ENCODE measurements at regions not wholly inside any gene's neighbourhood (a gene's known extent, or its start where the extent isn't known, plus 50 kb on each side); places are given as distances from the start of the nearest gene placed in this dataset.
A peak's percentile ranks its signal among the peaks of the same experiment; 100 is the strongest.

- no peak for DNase-seq
These were observed 121.1 kb upstream of the ACP3 start for GRCh38 chr3:132196113-132196512.

GRCh38 chr3:132198516-132198915, 118.7 kb upstream of the ACP3 start:
- DNase-seq: no peak

- no peak for DNase-seq
These were observed 117.8 kb upstream of the ACP3 start for GRCh38 chr3:132199451-132199850.

GRCh38 chr3:132202586-132202985, 114.6 kb upstream of the ACP3 start:
- no peak for DNase-seq

GRCh38 chr3:132203889-132204596, 113.2 kb upstream of the ACP3 start:
- no peak for DNase-seq

- no peak for DNase-seq
These were observed 111.6 kb upstream of the ACP3 start for GRCh38 chr3:132205609-132206008.

- no peak for DNase-seq
These were observed 107.4 kb upstream of the ACP3 start for GRCh38 chr3:132209855-132210254.

- peak in 1 of 2 experiments; percentile 5 for DNase-seq
These were observed 106.5 kb upstream of the ACP3 start for GRCh38 chr3:132210476-132211346.

- DNase-seq: no peak
These were observed 105.3 kb upstream of the ACP3 start for GRCh38 chr3:132211896-132212295.

- DNase-seq: no peak
These were observed 98.1 kb upstream of the ACP3 start for GRCh38 chr3:132218817-132219755.

GRCh38 chr3:132220986-132221385, 96.2 kb upstream of the ACP3 start:
- no peak for DNase-seq

GRCh38 chr3:132222868-132223538, 94.2 kb upstream of the ACP3 start:
- peak in 1 of 2 experiments; percentile 18 for DNase-seq

GRCh38 chr3:132225664-132226063, 91.5 kb upstream of the ACP3 start:
- DNase-seq: no peak

- DNase-seq: no peak
These were observed 88.3 kb upstream of the ACP3 start for GRCh38 chr3:132228923-132229322.

- DNase-seq: no peak
These were observed 87.6 kb upstream of the ACP3 start for GRCh38 chr3:132229641-132230040.

- no peak for DNase-seq
These were observed 86.8 kb upstream of the ACP3 start for GRCh38 chr3:132230156-132231000.

GRCh38 chr3:132231633-132232032, 85.6 kb upstream of the ACP3 start:
- DNase-seq: no peak

GRCh38 chr3:132232231-132232792, 84.9 kb upstream of the ACP3 start:
- no peak for DNase-seq

- DNase-seq: no peak
These were observed 80.2 kb upstream of the ACP3 start for GRCh38 chr3:132236701-132237651.

- no peak for DNase-seq
These were observed 79.6 kb upstream of the ACP3 start for GRCh38 chr3:132237652-132238032.
